NCI-H146 (cell line): ENCODE measurements at regions not wholly inside any gene's neighbourhood (a gene's known extent, or its start where the extent isn't known, plus 50 kb on each side); places are given as distances from the start of the nearest gene placed in this dataset.
"Not testable (repeated sequence)": the region's sequence is repeated elsewhere in the genome, so short reads cannot be mapped to it uniquely, and the experiment has no call there.

Experiments used
- DNase-seq: peaks from one replicate; lab custom pipeline; 2025; lab: John Stamatoyannopoulos, UW

DNA sequence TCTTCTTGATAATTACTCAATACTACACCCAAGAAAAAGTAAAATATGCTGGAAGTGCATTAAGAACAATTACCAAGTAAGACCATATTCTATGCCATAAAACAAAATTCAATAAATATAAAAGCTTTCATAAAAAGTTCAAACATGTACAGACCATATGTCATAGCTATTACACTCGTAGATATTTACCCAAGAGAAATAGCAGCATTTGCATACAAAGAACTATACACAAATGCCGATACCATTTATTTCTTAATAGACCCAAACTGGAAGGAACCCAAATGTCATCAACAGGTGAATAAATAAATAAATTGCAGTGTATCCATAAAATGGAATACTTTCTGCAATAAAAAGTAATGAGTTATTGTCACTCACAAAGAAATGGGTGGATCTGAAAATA lies 78.3 kb upstream of the SLC16A7 start:
- no peak for DNase-seq

DNA sequence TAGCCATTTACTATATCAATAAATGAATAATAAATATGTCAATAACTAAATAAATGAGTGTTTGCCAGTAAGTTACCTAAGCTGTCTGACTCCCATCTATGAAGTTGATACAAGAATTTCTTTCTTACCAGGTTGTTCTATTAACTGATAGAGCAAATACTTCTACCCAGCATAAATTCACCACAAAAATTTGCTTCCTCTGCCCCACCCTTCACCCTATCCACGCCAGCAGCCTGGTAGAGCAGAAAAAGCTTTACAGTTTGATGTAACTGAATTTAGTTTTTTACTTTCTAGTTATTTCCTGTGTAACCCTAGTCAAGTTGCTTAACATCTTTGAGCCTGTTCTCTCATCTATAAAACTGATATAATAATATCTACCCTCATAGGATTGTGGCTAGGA lies 94.9 kb upstream of the SLC16A7 start:
- DNase-seq = no peak

DNA sequence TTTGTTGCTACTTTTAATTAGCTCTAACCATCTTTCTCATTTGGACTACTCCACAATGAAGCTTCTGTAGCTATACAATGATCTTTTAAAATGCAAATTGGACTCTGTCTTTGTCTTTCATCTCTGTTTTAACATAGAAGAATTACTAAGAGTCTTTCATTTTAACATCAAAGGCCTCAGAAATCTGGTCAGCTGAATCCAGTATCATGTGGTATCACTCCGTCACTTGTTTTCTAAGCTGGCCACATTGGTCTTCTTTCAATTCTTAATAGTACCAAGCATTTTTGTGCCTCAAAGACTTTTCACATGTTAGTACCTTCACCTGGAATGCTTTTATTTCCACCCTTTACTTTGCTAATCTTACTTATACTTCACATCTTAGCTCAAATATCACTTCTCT lies 95.5 kb upstream of the SLC16A7 start:
- no peak for DNase-seq

DNA sequence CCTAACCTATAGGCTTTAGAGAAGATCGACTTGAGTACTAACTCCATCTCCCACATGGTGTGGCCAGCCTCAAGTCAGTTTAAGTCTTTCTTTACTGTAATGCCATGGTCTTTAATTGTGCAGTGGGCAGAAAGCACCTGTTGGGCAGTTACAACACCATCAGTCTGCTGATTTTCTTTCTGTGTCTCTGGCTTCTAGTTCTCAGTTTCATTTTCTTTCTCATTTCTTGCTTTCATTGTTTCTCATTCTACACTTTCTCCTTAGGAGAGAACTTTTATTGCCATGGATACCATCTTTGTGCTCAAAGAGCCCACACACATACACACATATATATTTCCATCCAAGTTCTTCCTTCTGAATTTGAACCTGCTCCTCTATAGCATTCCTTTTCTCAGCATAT lies 96.1 kb upstream of the SLC16A7 start:
- no peak for DNase-seq

DNA sequence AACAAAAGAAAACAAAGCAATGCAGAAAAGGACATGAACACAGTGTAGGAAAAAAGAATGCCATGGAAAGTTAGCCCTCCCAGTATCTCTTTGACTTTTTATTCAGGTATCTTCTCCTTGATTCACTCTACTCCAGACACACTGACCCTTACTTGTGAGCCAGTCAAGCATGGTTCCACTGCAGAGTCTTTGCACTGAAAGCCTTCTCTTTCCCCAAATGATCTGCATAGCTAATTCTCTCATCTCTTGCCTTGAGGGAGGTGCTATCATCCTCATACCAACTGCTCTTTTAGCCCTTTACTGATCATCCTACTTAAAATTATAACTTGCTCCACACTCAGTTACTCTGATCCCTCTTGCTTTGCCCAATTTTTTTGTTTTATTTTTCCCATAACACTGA lies 101.2 kb upstream of the SLC16A7 start:
- no peak for DNase-seq

DNA sequence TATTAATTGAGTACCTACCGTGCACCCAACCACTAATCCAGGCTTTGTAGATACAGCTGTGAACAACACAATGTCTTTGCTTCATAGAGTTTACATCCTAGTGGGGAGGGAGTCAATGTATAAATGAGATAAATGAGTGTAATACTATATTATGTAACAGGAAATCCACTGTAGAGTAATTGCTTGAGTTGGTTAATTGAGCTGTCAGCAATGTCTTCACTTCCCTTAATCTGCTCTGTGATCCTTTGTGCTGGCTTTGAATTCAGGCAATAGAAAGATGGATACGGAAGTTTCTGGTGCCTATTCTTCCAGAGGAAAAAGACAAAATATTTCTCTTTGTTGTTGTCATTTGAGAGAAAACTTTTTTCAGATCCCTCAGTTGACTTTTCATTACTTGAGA lies 104.0 kb upstream of the SLC16A7 start:
- DNase-seq = no peak

DNA sequence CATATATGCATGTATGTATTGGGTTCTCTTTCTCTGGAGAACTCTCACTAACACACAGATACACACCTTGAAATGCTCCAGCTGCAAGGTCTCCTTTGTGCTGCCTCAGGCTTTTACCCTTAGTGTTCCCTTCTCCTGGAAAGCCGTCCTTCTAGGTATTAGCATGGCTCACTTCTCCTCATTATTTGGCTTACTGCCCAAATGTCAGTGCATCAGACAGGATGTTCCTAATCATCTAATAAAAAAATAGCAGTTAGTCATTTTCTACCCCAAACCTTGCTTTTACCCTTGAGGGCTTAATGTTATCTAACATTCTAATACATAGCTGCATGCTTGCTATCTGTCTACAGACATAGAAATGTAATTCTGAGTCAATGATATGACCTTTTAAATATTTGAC lies 109.0 kb upstream of the SLC16A7 start:
- no peak for DNase-seq

DNA sequence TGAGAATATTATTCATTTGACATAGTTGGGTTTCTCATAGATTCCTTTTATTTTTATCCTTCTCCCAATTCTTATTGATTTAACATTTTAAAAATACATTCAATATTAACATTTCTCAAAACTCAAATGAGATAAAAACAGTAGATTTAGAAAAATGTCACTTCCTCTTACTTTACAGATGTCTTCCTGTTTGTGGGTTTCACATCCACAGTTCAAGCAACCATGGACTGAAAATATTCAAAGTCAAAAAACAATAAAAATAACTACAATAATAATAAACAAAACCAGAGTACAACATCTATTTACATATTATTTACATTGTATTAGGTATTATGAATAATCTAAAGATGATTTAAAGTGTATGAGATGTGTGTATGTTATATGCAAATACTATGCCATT lies 111.3 kb upstream of the SLC16A7 start:
- DNase-seq = no peak

DNA sequence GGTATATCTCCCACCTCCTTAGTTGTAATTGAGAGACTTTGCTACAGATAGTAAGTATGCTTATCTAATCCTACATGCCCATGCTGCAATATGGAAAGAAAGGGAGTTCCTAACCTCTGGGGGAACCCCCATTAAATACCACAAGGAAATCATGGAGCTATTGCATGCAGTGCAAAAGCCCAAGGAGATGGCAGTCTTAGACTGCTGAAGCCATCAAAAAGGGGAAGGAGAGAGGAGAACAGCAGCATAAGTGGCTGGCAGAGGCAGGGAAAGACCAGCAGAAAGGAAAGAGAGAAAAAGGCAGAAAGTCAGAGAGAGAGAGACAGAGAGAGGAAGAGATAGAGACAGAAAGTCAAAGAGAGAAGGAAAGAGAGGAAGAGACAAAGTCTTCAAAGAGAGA lies 121.6 kb upstream of the SLC16A7 start:
- not testable (repeated sequence) for DNase-seq

DNA sequence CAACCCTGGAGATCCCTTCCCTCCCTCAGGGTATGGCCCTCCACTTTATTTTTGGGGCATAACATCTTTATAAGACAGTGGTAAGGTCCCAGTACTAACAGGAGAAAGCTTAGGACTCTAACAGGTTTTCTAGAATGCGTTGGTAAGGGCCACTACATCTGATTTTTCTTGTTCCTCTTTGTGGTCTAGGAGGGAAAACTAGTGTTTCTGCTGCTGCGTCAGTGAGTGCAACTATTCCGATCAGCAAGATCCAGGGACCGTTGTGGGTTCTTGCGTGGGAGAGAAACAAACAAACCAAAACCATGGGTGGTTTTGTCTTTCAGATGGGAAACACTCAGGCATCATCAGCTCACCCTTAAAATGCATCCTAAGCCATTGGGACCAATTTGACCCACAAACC lies 123.6 kb upstream of the SLC16A7 start:
- DNase-seq = no peak

DNA sequence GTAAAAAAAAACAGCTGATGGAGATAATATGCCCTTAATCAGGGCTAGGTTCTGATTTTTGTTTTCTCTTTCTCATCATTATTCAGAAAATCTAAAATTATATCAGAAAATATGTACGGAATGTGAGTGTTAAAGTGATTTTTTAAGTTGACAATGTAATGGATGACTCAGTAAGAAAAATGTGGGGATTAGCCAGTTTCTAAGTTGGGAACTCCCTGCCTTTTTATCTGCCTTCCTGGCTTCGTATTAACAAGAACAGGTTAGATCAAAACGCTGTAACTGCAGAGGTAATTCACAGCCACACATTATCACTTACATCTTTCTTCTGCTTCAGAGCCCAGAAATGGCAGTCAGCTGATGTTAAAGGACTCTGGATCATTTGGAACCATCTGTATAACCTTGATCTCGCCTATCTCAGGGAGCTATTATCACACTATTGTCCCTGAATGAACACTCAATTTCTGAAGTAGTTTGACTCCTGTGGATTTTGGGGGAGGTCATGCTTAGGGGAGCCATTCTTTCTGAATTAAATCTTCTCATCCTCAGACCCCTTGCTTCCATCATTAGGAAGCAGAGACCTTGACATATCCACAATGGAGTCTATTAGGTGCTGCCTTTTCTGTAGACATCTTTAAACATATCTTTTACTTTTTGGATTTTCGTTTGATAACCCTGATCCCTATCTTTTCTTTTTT lies 135.7 kb upstream of the SLC16A7 start:
- DNase-seq = no peak

DNA sequence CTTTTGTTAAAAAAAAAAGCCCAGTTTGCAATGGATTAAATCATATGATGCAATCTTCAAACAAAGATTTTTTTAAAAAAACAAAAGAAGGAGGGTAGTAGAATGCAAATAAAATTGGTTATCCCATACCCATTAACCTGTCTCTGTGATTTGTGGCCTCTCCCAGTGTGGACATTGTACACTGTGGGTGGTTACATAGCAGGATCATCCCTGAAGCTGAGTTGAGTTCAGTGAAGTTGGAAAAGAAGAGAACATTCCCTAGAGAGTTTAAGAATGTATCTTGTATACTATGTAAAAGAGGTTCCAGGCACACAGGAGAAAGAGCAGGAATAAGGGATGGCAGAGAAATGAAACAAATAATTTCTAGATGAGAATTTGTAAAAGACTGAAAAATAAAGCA lies 142.4 kb upstream of the SLC16A7 start:
- DNase-seq = peak; percentile 16

DNA sequence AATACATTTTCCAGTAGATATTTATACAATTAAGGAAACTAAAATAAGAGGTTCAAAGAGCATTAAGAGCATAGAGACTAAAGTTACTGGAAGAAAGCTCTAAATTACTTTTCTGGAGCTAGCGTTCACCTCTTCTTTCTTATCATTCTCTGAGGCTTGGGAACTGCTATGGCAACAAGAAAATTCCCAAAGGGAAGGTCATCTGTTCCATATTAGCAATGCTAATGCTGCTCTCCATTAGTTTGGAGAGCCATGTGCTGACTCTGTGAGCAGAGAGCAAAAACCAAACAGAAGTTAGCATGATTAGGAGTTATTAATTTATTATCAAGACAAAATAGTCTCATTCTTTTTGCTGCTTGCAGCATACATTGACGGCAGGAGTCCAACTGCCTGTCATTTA lies 143.1 kb upstream of the SLC16A7 start:
- no peak for DNase-seq

DNA sequence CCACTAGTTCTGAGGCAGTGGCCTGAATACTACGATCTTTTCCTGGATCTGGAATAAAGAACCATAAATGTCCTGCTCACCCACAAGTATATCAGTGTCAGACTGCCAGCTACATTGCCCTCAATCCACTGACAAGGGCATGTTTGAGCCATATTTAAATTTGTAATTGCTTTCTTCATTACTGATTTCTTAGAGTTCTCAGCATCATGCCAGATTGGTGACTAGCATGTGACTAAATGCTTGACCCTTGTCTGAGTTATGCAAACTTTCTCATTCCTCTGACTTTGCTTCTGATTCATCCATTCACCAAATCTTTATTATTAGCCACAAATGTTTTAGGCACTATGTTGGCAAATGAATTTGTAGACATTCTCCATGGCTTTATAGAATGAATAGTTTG lies 143.6 kb upstream of the SLC16A7 start:
- no peak for DNase-seq

DNA sequence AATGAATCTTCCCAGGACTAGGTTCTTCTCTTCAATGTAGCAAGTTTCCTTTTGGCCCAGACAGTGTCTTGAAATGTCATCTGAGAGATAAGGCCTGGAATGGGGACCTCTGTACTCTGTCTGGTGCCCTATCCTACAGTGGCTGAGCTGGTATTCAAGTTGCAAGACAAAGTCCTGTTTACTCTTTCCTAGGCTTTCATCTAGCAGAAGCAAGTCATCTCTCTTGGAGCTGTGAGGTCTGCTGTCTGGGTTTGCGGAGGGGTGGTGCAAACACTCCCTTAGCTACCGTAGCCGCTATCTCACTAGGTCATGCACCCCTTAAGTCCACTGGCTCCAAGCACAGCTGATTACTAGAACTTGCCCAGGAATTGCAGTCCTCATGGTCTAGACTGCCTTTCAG lies 149.7 kb upstream of the SLC16A7 start:
- no peak for DNase-seq

DNA sequence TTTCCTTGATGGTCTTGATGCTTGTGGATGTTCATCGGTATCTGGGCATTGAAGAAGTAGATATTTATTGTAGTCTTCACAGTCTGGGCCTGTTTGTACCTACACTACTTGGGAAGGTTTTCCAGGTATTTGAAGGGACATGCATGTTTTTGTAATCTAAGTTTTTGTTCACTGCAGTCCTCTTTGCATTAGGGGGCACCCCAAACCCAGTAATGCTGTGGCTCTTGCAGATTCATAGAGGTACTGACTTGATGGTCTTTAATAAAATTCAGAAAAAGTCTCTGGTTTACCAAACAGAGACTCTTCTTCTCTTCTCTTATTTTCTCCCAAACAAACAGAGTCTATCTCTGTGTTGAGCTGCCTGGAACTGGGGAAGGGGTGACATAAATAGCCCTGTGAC lies 150.9 kb upstream of the SLC16A7 start:
- DNase-seq = no peak

DNA sequence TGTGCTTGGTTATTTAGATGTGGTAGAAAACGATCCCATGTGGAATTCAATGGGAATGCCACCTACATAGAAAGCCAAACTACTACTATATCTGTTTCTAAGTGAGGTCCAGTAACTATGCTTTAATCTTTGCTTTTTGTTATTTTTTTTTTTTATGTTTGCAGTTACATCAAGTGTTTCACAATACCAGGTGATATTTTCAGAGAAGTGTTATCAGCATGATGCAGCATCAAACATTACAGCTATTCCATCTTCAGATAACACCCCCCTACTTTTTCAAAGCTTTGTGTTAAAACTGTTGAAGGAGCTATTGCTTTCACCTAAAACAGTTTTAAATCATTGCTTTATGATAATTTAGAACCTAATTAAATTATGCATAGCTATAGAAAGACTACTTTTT lies 163.8 kb upstream of the SLC16A7 start:
- DNase-seq = no peak

DNA sequence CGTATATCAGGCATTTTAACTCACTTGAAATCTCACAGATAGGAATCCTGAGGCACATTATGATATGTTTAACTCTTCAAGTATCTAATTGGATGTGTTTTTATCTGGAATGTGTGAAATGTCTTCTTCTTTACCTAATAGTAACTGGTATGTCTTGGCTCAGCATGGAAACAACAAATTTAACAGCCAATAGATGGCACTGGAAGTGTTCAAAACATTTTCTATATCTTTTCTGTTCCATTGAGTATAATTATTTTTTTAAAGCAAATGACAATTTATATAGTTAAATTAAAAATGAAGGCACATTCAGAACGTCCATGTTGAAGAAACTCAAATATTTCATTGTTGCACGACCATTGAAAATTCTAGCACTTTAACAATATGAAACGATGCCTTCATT lies 164.6 kb upstream of the SLC16A7 start:
- DNase-seq = no peak

DNA sequence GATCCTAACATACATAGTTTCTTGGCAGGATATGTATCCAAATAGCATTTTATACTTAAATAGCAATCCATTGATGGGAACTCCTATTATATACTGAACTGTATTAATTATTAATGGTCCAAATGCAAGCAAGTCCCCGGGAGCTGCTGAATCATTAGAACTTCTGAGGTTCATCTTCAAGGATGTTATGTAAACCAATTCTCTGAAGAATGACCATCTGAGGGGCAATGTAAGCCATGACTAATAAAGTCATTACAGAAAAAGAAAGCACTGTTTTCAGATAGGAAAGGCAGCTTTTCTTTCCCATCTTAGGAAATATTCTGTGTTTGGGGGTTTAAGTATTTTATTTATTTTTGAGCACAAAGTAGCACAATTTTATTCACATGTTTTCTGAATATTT lies 166.1 kb upstream of the SLC16A7 start:
- DNase-seq = no peak

DNA sequence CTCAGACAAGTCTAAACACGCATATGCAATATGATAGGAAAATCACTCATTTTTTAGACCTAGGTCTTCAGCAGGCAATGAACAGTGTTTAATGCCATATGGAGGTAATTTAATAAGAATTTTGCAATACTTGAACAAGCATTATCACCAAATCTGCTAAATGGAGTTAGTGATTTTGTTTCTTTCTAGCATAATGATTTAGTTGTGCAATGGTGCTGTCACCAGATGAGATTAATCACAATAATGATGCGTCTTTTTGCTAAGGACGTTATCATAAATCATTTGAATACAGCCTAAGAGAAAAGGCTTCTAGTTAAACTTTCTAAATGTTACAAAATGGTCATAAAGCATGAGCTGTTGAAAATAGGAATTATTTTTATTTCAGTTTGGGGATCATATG lies 170.0 kb upstream of the SLC16A7 start:
- DNase-seq = no peak

DNA sequence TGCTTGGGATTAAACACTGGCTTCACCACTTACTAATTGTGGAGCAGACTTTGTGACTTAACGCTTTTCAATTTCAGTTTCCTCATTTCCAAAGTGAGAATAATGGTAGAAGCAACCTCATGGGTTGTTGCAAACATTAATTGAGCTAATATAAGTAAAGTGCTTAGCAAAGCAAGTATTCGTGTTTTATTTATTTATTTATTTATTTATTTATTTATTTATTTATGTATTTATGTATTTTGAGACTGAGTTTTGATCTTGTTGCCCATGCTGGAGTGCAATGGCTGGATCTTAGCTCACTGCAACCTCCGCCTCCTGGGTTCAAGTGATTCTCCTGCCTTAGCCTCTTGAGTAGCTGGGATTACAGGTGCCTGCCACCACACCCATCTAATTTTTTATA lies 171.2 kb upstream of the SLC16A7 start:
- DNase-seq = not testable (repeated sequence)

DNA sequence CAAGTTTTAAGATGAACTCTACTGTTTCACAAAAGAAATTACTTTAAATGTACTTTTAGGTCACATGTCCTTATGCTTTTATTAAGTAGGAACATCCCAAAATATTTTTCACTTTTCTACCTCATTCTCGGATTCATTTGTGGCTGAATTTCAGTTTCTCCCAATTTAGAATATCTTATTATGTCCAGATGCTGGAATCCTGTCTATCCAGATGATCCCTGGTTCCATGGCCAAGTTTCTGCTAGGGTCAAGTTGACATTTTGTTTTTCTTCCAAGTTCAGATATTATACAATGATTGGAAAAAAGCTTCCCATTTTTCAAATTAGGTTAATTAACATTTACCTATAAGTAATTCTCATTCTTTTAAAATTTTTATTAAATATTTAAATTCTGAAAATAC lies 181.8 kb upstream of the SLC16A7 start:
- no peak for DNase-seq

DNA sequence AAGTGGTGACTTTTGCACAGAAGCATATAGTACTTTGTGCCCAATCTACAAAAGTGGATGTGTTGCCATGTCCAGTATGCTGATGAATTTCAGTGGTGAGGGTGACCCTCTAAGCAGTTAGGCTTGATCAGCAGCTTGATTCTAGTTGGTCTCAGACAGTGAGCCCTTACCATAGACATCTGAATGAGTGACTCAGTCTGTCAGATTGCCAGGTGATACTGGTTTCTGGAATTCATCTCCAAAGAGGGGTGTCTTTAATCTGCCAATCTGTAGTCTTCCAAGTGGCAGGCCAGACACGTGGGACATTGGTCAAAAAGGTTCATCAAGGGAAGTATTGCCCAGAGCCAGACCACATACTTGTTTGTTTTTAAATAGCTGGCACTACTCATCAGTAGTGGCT lies 187.4 kb upstream of the SLC16A7 start:
- no peak for DNase-seq

DNA sequence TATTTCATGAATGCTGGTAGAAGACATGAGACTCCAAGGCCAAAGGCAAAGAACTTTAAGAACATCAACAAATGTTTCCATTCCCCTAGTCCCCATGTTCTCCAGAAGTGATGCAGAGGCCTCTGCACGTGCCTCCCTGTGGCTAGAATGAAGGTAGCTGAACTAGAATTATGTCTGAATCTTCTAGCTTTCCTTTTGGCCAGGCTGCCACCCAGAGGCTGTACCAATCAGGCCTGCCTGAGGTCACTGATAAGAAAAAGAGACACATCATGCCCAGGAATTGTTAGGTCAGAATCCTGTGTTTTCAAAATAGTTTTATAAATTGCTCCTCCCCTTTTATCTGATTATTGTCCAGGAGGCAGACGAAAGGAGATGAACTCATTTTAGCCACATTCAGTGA lies 188.0 kb upstream of the SLC16A7 start:
- peak; percentile 12 for DNase-seq

DNA sequence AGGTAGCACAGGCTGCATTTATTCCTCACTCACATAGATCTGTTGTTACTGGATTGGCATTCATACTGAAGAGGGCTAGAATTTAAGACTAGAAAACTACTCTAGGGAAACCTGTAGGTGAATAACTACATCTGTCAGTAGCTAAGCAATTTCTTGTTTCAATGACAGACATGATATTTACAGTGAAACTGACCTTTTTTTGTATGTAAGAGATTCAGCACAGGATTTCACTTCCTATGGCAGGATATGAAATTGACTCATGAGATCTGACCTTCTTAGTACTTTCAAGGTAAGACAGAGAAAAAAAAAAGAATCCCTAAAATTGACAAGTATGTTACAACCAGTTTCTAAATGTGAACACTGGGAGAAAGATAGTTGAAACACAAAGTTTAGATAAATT lies 189.8 kb upstream of the SLC16A7 start:
- no peak for DNase-seq
